Retinal pigment epithelial cell (primary cell): ENCODE measurements at regions not wholly inside any gene's neighbourhood (a gene's known extent, or its start where the extent isn't known, plus 50 kb on each side); places are given as distances from the start of the nearest gene placed in this dataset.

Experiments
- DNase-seq: peaks from one replicate; pipeline ENCODE4 v3.0.0-alpha.2; 2010; ENCODE audit warnings: low read depth
- H3K4me3 ChIP-seq: 2 replicates; pipeline ENCODE4 v1.5.1; 2011; ENCODE audit warnings: mild to moderate bottlenecking, low read length, control low read depth, moderate library complexity
- TF ChIP-seq, protein P1 (sequence below): conservative IDR thresholded peaks from 2 replicates; pipeline ENCODE4 v1.5.1; 2011; ENCODE audit warnings: low read depth, low read length, control low read depth, inconsistent platforms

DNA sequence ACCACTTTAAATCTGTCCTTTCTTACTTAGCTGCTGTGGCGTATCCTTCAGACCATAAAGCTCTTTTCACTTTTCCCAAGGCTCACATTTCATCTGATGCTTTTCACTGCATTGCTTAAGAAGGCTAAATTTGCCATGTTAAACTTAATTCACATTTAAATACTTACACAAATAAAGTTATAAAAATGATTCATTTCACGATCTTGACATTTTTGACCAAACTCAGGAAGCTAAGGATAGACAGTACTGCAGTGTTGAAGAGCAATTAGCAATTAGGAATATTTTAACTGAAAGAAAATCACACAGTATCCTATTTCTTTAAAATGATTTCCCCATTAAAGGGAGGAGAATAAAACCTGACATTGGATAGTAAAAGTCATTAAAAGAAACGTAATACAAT lies 1038.6 kb downstream of the STPG2 start:
- TF ChIP-seq, protein P1, sequence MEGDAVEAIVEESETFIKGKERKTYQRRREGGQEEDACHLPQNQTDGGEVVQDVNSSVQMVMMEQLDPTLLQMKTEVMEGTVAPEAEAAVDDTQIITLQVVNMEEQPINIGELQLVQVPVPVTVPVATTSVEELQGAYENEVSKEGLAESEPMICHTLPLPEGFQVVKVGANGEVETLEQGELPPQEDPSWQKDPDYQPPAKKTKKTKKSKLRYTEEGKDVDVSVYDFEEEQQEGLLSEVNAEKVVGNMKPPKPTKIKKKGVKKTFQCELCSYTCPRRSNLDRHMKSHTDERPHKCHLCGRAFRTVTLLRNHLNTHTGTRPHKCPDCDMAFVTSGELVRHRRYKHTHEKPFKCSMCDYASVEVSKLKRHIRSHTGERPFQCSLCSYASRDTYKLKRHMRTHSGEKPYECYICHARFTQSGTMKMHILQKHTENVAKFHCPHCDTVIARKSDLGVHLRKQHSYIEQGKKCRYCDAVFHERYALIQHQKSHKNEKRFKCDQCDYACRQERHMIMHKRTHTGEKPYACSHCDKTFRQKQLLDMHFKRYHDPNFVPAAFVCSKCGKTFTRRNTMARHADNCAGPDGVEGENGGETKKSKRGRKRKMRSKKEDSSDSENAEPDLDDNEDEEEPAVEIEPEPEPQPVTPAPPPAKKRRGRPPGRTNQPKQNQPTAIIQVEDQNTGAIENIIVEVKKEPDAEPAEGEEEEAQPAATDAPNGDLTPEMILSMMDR = no peak
- DNase-seq = no peak
- H3K4me3 ChIP-seq = no peak overlapping the region

DNA sequence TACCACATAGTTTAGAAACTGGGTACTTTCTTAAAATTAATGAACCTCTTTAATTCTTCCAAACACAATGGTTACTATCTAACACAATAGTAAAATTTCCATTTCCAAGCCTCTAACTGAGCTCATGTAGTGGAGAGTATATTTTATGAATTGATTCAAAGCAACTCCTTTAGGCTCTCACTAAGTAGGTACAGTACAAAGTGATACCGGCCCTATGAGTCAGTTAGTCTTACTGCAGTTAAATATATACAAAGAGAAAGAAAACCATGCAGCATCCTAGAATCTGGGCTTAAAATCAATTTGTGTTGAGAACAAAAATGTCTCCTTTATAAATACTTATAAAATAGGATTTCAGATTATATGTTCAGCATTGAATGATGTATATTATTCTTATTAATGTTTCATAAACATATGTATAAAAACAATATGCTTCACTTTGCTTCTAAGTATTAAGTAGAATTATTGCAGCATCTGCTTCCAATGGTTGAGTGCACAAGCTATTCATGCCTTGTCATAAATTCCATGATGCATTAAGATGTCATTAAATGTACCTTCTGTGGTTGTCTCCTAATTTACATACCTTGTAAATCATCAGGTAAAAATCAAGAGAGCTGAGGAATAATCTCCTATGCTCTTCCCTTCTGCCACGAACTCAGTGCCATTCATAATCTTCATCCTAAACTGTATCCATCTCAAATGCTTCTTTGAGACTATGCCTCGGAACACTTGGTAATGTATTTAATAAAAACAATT lies 1037.8 kb downstream of the STPG2 start:
- H3K4me3 ChIP-seq = no peak overlapping the region
- TF ChIP-seq, protein P1 = no peak
- DNase-seq = no peak

DNA sequence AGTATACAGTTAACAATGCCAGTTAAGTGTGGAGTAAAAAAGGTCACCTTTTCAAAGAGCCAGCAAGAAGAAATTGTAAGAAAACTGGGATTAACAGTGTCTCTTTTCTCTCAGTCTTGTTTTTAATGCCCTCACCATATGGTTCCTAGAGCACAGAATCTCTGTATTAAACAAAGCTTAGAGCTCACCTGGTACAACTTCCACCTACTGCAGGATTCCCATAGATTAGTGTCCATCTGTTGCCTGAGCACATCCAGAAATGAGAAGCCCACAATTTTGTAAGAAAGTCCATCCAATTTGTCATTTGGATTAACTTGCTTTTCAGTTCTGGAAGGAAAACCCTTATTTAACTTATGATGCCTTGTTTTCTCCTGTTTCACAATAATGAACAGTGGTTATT lies 1037.1 kb downstream of the STPG2 start:
- no peak for DNase-seq
- H3K4me3 ChIP-seq = no peak overlapping the region
- TF ChIP-seq, protein P1 = no peak

DNA sequence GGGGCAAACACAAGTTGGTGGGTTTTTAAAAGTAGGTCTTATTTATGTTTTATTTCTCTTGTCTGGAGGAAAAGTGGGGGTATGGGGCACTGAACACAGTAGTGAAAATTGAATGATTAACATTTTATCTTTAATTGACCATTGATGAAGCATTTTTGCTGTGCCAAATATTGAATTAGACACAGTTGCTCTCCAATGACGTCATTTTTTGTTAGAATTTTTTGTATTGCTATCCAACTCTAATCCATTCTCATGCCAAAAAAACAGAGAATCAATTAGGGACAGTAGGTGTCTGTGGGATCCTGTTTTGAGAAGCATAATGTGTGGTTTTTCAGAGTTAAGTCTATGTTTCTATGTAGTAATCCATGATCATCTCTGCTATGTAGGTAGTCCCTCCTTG lies 1032.8 kb downstream of the STPG2 start:
- no peak overlapping the region for H3K4me3 ChIP-seq
- DNase-seq = no peak
- TF ChIP-seq, protein P1 = no peak

DNA sequence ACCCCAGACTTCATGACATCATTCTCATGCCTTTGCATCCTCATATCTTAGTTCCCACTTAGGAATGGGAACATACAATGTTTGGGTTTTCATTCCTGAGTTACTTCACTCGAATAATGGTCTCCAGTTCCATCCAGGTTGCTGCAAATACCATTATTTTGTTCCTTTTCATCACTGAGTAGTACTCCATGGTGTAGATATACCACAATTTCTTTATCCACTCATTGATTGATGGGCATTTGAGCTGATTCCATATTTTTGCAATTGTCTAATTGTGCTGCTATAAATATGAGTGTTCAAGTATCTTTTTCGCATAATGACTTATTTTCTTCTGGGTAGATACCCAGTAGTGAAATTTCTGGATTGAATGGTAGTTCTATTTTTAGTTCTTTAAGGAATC lies 1026.8 kb downstream of the STPG2 start:
- no peak for DNase-seq
- TF ChIP-seq, protein P1 = no peak
- no peak overlapping the region for H3K4me3 ChIP-seq

DNA sequence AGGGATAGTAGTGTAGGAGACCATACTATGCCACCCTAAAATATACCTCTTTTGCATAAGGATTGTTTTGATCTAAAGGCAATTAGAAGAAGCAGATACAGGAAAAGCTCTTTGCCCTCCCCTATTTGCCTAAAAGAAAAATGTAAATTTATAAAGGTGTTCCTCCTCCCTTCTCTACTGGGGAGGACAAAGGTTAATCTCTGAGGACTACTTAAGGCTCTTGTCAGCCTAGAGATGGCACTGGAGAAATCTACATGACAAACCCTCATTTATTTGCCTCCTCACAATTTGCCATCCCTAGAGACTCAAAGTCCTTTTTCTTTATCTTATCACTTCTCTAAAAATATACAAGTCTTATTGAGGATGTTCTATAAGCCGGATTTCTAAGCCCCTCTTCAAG lies 1021.8 kb downstream of the STPG2 start:
- TF ChIP-seq, protein P1 = no peak
- DNase-seq = no peak
- no peak overlapping the region for H3K4me3 ChIP-seq

DNA sequence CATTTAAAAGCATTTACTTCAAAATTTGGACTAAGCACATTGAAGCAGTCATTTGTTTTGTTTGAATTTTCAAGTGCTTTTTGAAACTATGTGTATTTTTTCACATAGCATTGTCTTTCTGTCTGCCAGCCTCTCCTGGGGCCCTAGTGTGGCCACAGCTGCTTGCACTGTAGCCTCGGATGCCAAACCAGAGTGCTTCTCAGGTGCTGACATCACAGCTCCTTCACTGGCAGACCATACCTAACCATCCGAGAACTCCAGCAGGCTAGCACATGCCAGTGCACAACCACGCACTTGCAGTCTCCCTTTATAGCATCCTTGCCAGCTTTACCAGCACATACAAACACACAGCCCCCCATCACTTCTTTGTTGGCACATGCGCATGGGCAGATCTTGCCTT lies 1019.7 kb downstream of the STPG2 start:
- no peak overlapping the region for H3K4me3 ChIP-seq
- TF ChIP-seq, protein P1 = no peak
- DNase-seq = no peak
